ENCODE measurements at regions not wholly inside any gene's neighbourhood (a gene's known extent, or its start where the extent isn't known, plus 50 kb on each side); places are given as distances from the start of the nearest gene placed in this dataset.

- no peak for DNase-seq (ENCODE audit: low read depth, low spot score)
These were observed 189.4 kb downstream of the MN1 start for GRCh38 chr22:27612115-27612514.

GRCh38 chr22:27613099-27614005 lies 188.2 kb downstream of the MN1 start:
- no peak for DNase-seq (ENCODE audit: low read depth, low spot score)

GRCh38 chr22:27614006-27614649 lies 187.4 kb downstream of the MN1 start:
- no peak for DNase-seq (ENCODE audit: low read depth, low spot score)

- no peak for DNase-seq (ENCODE audit: low read depth, low spot score)
These were observed 186.9 kb downstream of the MN1 start for GRCh38 chr22:27614650-27615007.

GRCh38 chr22:27615408-27615807 lies 186.1 kb downstream of the MN1 start:
- no peak for DNase-seq (ENCODE audit: low read depth, low spot score)

GRCh38 chr22:27616033-27616432 lies 185.5 kb downstream of the MN1 start:
- no peak for DNase-seq (ENCODE audit: low read depth, low spot score)

- DNase-seq (ENCODE audit: low read depth, low spot score), result no peak
These were observed 184.2 kb downstream of the MN1 start for GRCh38 chr22:27617214-27617881.

GRCh38 chr22:27620367-27621154 lies 181.0 kb downstream of the MN1 start:
- DNase-seq (ENCODE audit: low read depth, low spot score), result no peak

GRCh38 chr22:27621486-27622070 lies 180.0 kb downstream of the MN1 start:
- no peak for DNase-seq (ENCODE audit: low read depth, low spot score)

GRCh38 chr22:27624042-27624441 lies 177.5 kb downstream of the MN1 start:
- no peak for DNase-seq (ENCODE audit: low read depth, low spot score)

GRCh38 chr22:27624705-27625104 lies 176.9 kb downstream of the MN1 start:
- no peak for DNase-seq (ENCODE audit: low read depth, low spot score)

- no peak for DNase-seq (ENCODE audit: low read depth, low spot score)
These were observed 175.5 kb downstream of the MN1 start for GRCh38 chr22:27625769-27626674.

- DNase-seq (ENCODE audit: low read depth, low spot score), result no peak
These were observed 174.7 kb downstream of the MN1 start for GRCh38 chr22:27626675-27627443.

GRCh38 chr22:27627444-27627833 lies 174.1 kb downstream of the MN1 start:
- no peak for DNase-seq (ENCODE audit: low read depth, low spot score)

GRCh38 chr22:27627901-27628300 lies 173.7 kb downstream of the MN1 start:
- no peak for DNase-seq (ENCODE audit: low read depth, low spot score)

GRCh38 chr22:27628341-27628740 lies 173.2 kb downstream of the MN1 start:
- no peak for DNase-seq (ENCODE audit: low read depth, low spot score)

GRCh38 chr22:27628891-27629631 lies 172.5 kb downstream of the MN1 start:
- DNase-seq (ENCODE audit: low read depth, low spot score), result no peak

- no peak for DNase-seq (ENCODE audit: low read depth, low spot score)
These were observed 171.5 kb downstream of the MN1 start for GRCh38 chr22:27629908-27630673.

Data from brain pericyte (primary cell).